Tibial artery (tissue), 4 donors: ENCODE measurements at regions not wholly inside any gene's neighbourhood (a gene's known extent, or its start where the extent isn't known, plus 50 kb on each side); places are given as distances from the start of the nearest gene placed in this dataset.

Experiments used
- DNase-seq, 2 donors: peaks; one replicate each; pipeline ENCODE4 v3.0.0-alpha.2; 2019
- H3K27ac ChIP-seq, 2 donors: fragments of 200-600 bp; sonication (generic) in 1 of 2; 1 replicate in 1 of 2; 2 replicates in 1 of 2; pipeline ENCODE4 v1.5.1; 2018 to 2019; ENCODE audit warnings: mild to moderate bottlenecking in 1 of 2
- H3K27me3 ChIP-seq, 2 donors: fragments of 200-600 bp; sonication (generic) in 1 of 2; one replicate each; pipeline versions ENCODE4 v1.5.1 to v1.6.0; 2016 to 2019
- H3K36me3 ChIP-seq, 3 donors: fragments of 200-600 bp; sonication (generic) in 2 of 3; one replicate each; pipeline ENCODE4 v1.5.1; 2016 to 2019; ENCODE audit warnings: mild to moderate bottlenecking in 2 of 3
- H3K4me1 ChIP-seq, 4 donors: fragments of 200-600 bp; sonication (generic) in 2 of 4; 1 replicate in 3 of 4; 2 replicates in 1 of 4; pipeline ENCODE4 v1.5.1; 2016 to 2019
- H3K4me3 ChIP-seq, 2 donors: fragments of 200-600 bp; sonication (generic) in 1 of 2; 1 replicate in 1 of 2; 2 replicates in 1 of 2; pipeline ENCODE4 v1.5.1; 2018 to 2019; ENCODE audit warnings: mild to moderate bottlenecking in 2 of 2
- H3K9me3 ChIP-seq, 3 donors: fragments of 200-600 bp; sonication (generic) in 1 of 3; one replicate each; pipeline ENCODE4 v1.5.1; 2016 to 2019
- CTCF ChIP-seq, 2 experiments: fragments of 200-600 bp in 1 of 2; fragments of 450-650 bp in 1 of 2; IDR thresholded peaks; one replicate each; pipeline ENCODE4 v1.5.1; 2017 to 2019; ENCODE audit warnings: antibody characterized with exemption in 2 of 2, mild to moderate bottlenecking in 1 of 2, moderate library complexity in 1 of 2
- intact Hi-C: fragments of 100-400 bp; cut with DNase I; formaldehyde crosslinking; loops from one replicate; pipeline ENCODE4 v1.15.0; 2023; ENCODE audit warnings: low total_unique reads

GRCh38 chr10:100618091-100618615 is 82.4 kb downstream of the HIF1AN start:
- DNase-seq, result no peak
- H3K36me3 ChIP-seq, result no peaks in the 10 kb centered on the region
- intact Hi-C loops, result no loop called here
- H3K27ac ChIP-seq, result no peak overlapping the region
- H3K4me1 ChIP-seq, result peaks cover 0 to 3% (median 0%) of the 10 kb centered on the region in 4 donors
- no peak overlapping the region for H3K4me3 ChIP-seq
- no peaks in the 10 kb centered on the region for H3K9me3 ChIP-seq
- peaks cover 0 to 63% of the 10 kb centered on the region in 2 donors for H3K27me3 ChIP-seq
- no peak for TF ChIP-seq CTCF (IDR thresholded peaks at IDR 0.05)

DNA sequence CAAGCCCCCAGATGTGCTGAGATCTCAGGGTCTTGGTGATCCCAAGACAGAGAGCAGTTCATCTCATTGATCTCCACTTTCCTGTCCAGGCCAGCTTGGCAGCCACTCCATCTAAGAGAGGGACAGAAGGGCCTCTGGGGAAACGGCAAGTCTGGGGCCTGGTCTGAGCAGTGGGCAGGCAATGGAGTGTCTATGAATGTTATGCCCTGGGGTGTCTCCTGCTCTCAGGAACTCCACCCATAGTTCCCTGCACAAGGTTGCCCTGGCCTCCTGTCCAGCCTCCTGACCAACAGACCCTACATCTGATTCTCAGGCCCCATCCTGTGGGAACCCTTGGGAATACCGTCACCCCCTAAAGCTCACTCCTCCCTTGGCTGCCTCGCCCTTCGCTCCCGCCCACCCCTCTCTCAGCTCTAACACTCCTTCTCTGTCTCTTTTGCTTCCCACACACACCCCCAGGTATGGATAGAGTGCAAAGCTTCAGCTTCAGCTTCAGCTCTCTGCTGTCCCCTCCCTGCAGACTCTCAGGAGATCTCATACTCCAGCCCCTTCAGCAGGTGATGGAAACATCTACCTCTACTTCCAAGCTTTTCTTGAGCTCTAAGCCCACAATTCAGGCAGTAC is 83.0 kb downstream of the HIF1AN start:
- Histone ChIP-seq H3K4me1 (peaks cover 0 to 3% (median 0%) of the 10 kb centered on the region in 4 donors), H3K36me3 (no peaks in the 10 kb centered on the region), H3K27ac (no peak overlapping the region), H3K4me3 (no peak overlapping the region), H3K27me3 (peaks cover 0 to 69% of the 10 kb centered on the region in 2 donors), H3K9me3 (no peaks in the 10 kb centered on the region)
- intact Hi-C loops, result no loop called here
- DNase-seq, result no peak
- TF ChIP-seq CTCF (IDR thresholded peaks at IDR 0.05), result no peak

DNA sequence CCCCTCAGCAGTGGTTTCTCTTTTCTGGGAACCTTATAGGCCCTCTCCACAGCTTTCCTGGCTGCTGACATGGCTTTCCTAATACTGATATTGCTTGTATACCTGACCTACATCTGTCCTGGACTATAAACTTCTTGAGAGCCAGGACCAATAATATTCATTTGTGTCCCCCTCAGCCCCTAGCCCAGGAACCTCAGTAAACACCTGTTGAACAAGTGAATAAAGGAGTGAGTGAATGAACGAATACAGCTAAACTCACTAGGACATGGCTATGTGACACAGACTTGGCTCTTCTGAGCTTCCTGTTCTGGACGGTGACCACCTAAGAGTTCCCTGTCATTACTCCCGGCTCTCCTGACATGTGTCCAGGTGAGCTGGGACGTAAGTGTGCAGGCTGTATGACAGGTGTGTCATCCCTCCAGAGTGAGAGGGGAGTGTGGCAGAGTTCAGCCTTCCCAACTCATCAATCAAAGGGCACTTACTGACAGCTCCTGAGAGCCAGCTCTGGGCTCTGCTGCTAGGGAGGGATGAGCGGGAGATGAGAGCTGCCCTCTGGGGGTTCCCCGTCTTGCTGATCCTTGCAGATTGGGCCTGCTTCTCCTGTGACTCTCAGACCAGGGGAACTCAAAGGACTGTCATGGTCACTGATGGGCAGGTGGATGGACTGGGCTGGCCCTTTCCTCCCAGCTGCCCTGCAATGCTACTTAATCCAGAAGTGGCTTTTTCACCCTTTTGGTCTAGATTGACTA is 84.5 kb downstream of the HIF1AN start:
- intact Hi-C loops, result no loop called here
- Histone ChIP-seq H3K36me3 (no peaks in the 10 kb centered on the region), H3K27me3 (peaks cover 0 to 82% of the 10 kb centered on the region in 2 donors), H3K4me1 (peaks cover 0 to 3% (median 0%) of the 10 kb centered on the region in 4 donors), H3K9me3 (no peaks in the 10 kb centered on the region), H3K4me3 (no peak overlapping the region), H3K27ac (no peak overlapping the region)
- DNase-seq, result peak in 1 of 2 donors; percentile 37
- no peak for TF ChIP-seq CTCF (IDR thresholded peaks at IDR 0.05)

GRCh38 chr10:100621360-100622205 is 85.8 kb downstream of the HIF1AN start:
- DNase-seq, result peak in 1 of 2 donors; percentile 28

More at GRCh38 chr10:100621360-100622205, 85.8 kb downstream of the HIF1AN start:
- H3K27me3 ChIP-seq, result peaks cover 0 to 85% of the 10 kb centered on the region in 2 donors
- H3K36me3 ChIP-seq, result no peaks in the 10 kb centered on the region
- H3K4me3 ChIP-seq, result no peak overlapping the region
- TF ChIP-seq CTCF (IDR thresholded peaks at IDR 0.05), result no peak
- no peaks in the 10 kb centered on the region for H3K9me3 ChIP-seq
- H3K4me1 ChIP-seq, result peaks cover 0 to 3% (median 0%) of the 10 kb centered on the region in 4 donors
- intact Hi-C loops, result no loop called here
- H3K27ac ChIP-seq, result no peak overlapping the region
